Osteoblast (primary cell): ENCODE measurements at regions not wholly inside any gene's neighbourhood (a gene's known extent, or its start where the extent isn't known, plus 50 kb on each side); places are given as distances from the start of the nearest gene placed in this dataset.

ENCODE experiments used
- DNase-seq: peaks from one replicate; pipeline ENCODE4 v3.0.0; 2011; ENCODE audit warnings: low spot score, mixed read lengths; ENCODE audit not compliant: insufficient read length; ENCODE audit errors: missing footprints
- H2AFZ ChIP-seq: 2 replicates; pipeline ENCODE4 v1.6.0; 2011; ENCODE audit warnings: mild to moderate bottlenecking, low read length
- H3K27ac ChIP-seq: 2 replicates; pipeline ENCODE4 v1.5.1; 2011; ENCODE audit warnings: mild to moderate bottlenecking, low read depth, low read length, moderate library complexity
- H3K27me3 ChIP-seq: 2 replicates; pipeline ENCODE4 v1.6.0; 2012; ENCODE audit warnings: mild to moderate bottlenecking, control low read depth, inconsistent platforms, low read length, moderate library complexity; ENCODE audit not compliant: insufficient read depth
- H3K36me3 ChIP-seq: 2 replicates; pipeline ENCODE4 v1.5.1; 2011; ENCODE audit warnings: mild to moderate bottlenecking, low read length, control low read depth, moderate library complexity; ENCODE audit not compliant: insufficient read depth
- H3K4me1 ChIP-seq: 2 replicates; pipeline ENCODE4 v1.5.1; 2011; ENCODE audit warnings: mild to moderate bottlenecking, low read length, control low read depth, moderate library complexity; ENCODE audit not compliant: insufficient read depth
- H3K4me2 ChIP-seq: 2 replicates; pipeline ENCODE4 v1.6.0; 2011; ENCODE audit warnings: mild to moderate bottlenecking, low read length; ENCODE audit not compliant: insufficient read depth
- H3K4me3 ChIP-seq: fragments of 200-600 bp; sonication (generic); 3 replicates; pipeline ENCODE4 v1.5.1; 2012; ENCODE audit warnings: mild to moderate bottlenecking, low read length, inconsistent platforms; ENCODE audit not compliant: insufficient read depth
- H3K79me2 ChIP-seq: 2 replicates; pipeline ENCODE4 v1.6.0; 2012; ENCODE audit warnings: mild to moderate bottlenecking, low read length, control low read depth, inconsistent platforms; ENCODE audit not compliant: insufficient read depth
- H3K9me3 ChIP-seq: 2 replicates; pipeline ENCODE4 v1.5.1; 2011; ENCODE audit warnings: low read depth, low read length, control low read depth
- H4K20me1 ChIP-seq: 2 replicates; pipeline ENCODE4 v1.6.0; 2012; ENCODE audit warnings: mild to moderate bottlenecking, low read length, control low read depth; ENCODE audit not compliant: insufficient read depth
- CTCF ChIP-seq: IDR thresholded peaks from 2 replicates; pipeline ENCODE4 v1.5.1; 2011; ENCODE audit warnings: mild to moderate bottlenecking, low read depth, low read length, moderate library complexity; ENCODE audit errors: extremely low read depth

GRCh38 chr14:97640031-97640430, 842.8 kb downstream of the VRK1 start:
- Histone ChIP-seq H3K4me1 (no peaks in the 10 kb centered on the region), H3K4me3 (no peak overlapping the region), H2AFZ (no peak overlapping the region), H3K4me2 (no peak overlapping the region), H3K27me3 (no peaks in the 10 kb centered on the region), H3K79me2 (no peaks in the 10 kb centered on the region), H3K27ac (no peak overlapping the region), H3K36me3 (no peaks in the 10 kb centered on the region), H3K9me3 (no peaks in the 10 kb centered on the region), H4K20me1 (no peaks in the 10 kb centered on the region)
- no peak for DNase-seq
- no peak for TF ChIP-seq CTCF

- Histone ChIP-seq H3K27me3 (no peaks in the 10 kb centered on the region), H3K36me3 (no peaks in the 10 kb centered on the region), H3K4me3 (no peak overlapping the region), H3K79me2 (no peaks in the 10 kb centered on the region), H2AFZ (no peak overlapping the region), H4K20me1 (no peaks in the 10 kb centered on the region), H3K4me2 (no peak overlapping the region), H3K9me3 (no peaks in the 10 kb centered on the region), H3K27ac (no peak overlapping the region), H3K4me1 (no peaks in the 10 kb centered on the region)
- TF ChIP-seq CTCF = no peak
- no peak for DNase-seq
Measured at GRCh38 chr14:97641827-97642226, 844.6 kb downstream of the VRK1 start.

GRCh38 chr14:97642631-97643030, 845.4 kb downstream of the VRK1 start:
- Histone ChIP-seq H3K27me3 (no peaks in the 10 kb centered on the region), H3K27ac (no peak overlapping the region), H4K20me1 (no peaks in the 10 kb centered on the region), H2AFZ (no peak overlapping the region), H3K4me3 (no peak overlapping the region), H3K4me2 (no peak overlapping the region), H3K9me3 (no peaks in the 10 kb centered on the region), H3K4me1 (no peaks in the 10 kb centered on the region), H3K79me2 (no peaks in the 10 kb centered on the region), H3K36me3 (no peaks in the 10 kb centered on the region)
- no peak for TF ChIP-seq CTCF
- DNase-seq = no peak

- Histone ChIP-seq H3K36me3 (no peaks in the 10 kb centered on the region), H4K20me1 (no peaks in the 10 kb centered on the region), H3K27me3 (no peaks in the 10 kb centered on the region), H3K9me3 (no peaks in the 10 kb centered on the region), H3K79me2 (no peaks in the 10 kb centered on the region), H2AFZ (no peak overlapping the region), H3K27ac (no peak overlapping the region), H3K4me1 (no peaks in the 10 kb centered on the region), H3K4me3 (no peak overlapping the region), H3K4me2 (no peak overlapping the region)
- no peak for DNase-seq
- no peak for TF ChIP-seq CTCF
Measured at GRCh38 chr14:97644365-97644764, 847.2 kb downstream of the VRK1 start.
